Endothelial cell of umbilical vein (primary cell): ENCODE measurements at regions not wholly inside any gene's neighbourhood (a gene's known extent, or its start where the extent isn't known, plus 50 kb on each side); places are given as distances from the start of the nearest gene placed in this dataset.

Source experiments
- BruUV-seq: library from RNA; stranded (reverse); fragments of 400-500 nt; replicated peaks from 2 replicates; lab custom pipeline; 2021; lab: Mats Ljungman, UMichigan
- CTCF ChIA-PET: fragments of 300-600, 350-600 bp; sonication (Branson Sonifier 250); formaldehyde crosslinking; loops from one replicate; lab custom pipeline; 2021; ENCODE audit warnings: antibody characterized with exemption, inconsistent platforms; lab: Charles Lee
- POLR2A ChIA-PET: fragments of 300-600, 350-600 bp; sonication (Branson Sonifier 250); formaldehyde crosslinking; loops from one replicate; lab custom pipeline; 2021; ENCODE audit warnings: antibody characterized with exemption, inconsistent platforms; lab: Charles Lee
- DNase-seq: peaks from one replicate; pipeline ENCODE4 v3.0.0-alpha.2; 2011; ENCODE audit warnings: low read depth, low spot score
- FAIRE-seq: peaks from 2 replicates; lab custom pipeline; 2011; peaks lifted over from hg19 to GRCh38; lab: Jason Lieb, UNC
- H2AFZ ChIP-seq: 2 replicates; pipeline ENCODE4 v1.6.0; 2012; ENCODE audit warnings: low read depth, low read length, control low read depth, inconsistent platforms
- H3K27ac ChIP-seq: 2 replicates; pipeline ENCODE4 v1.5.1; 2011; ENCODE audit warnings: low read depth, mild to moderate bottlenecking, control low read depth, low read length, moderate library complexity; ENCODE audit not compliant: insufficient read depth
- H3K27me3 ChIP-seq, 2 experiments: 2 replicates each; pipeline versions ENCODE4 v1.6.0 to v1.6.1; 2011; ENCODE audit warnings: low read length in 2 of 2, mixed read lengths in 1 of 2; ENCODE audit not compliant: control insufficient read depth in 2 of 2, insufficient read depth in 2 of 2
- H3K36me3 ChIP-seq, 2 experiments: 2 replicates in 1 of 2; 3 replicates in 1 of 2; pipeline ENCODE4 v1.5.1; 2011; ENCODE audit warnings: low read length in 2 of 2, mild to moderate bottlenecking in 1 of 2, moderate library complexity in 1 of 2; ENCODE audit not compliant: control insufficient read depth in 2 of 2, insufficient read depth in 2 of 2; ENCODE audit errors: extremely low read depth in 1 of 2
- H3K4me1 ChIP-seq: 3 replicates; pipeline ENCODE4 v1.5.1; 2011; ENCODE audit warnings: mild to moderate bottlenecking, low read length; ENCODE audit not compliant: control insufficient read depth, insufficient read depth; ENCODE audit errors: extremely low read depth
- H3K4me2 ChIP-seq: 2 replicates; pipeline ENCODE4 v1.6.1; 2011; ENCODE audit warnings: low read length, control low read depth, mixed read lengths; ENCODE audit not compliant: insufficient read depth
- H3K4me3 ChIP-seq, 3 experiments: fragments of 200-600 bp in 1 of 3; sonication (generic), shearing (Covaris generic) in 1 of 3; replicated peaks in 1 of 3; 2 replicates each; pipeline ENCODE4 v1.5.1; 2011 to 2016; ENCODE audit warnings: control low read depth in 3 of 3, low read length in 3 of 3, mild to moderate bottlenecking in 2 of 3, inconsistent platforms in 1 of 3, low read depth in 1 of 3, moderate library complexity in 1 of 3; ENCODE audit not compliant: insufficient read depth in 1 of 3
- H3K79me2 ChIP-seq: 2 replicates; pipeline ENCODE4 v1.6.0; 2012; ENCODE audit warnings: low read length, inconsistent platforms; ENCODE audit not compliant: control insufficient read depth, insufficient read depth
- H3K9ac ChIP-seq: replicated peaks from 2 replicates; pipeline ENCODE3; 2011; ENCODE audit warnings: low read length, control low read depth; ENCODE audit not compliant: insufficient read depth; ENCODE audit errors: extremely low read depth
- H3K9me1 ChIP-seq: replicated peaks from 3 replicates; pipeline ENCODE4 v1.6.0; 2011; ENCODE audit warnings: mild to moderate bottlenecking, low read length; ENCODE audit not compliant: control insufficient read depth, insufficient read depth; ENCODE audit errors: extremely low read depth
- H3K9me3 ChIP-seq: replicated peaks from 2 replicates; pipeline ENCODE4 v1.5.1; 2012; ENCODE audit warnings: low read length, inconsistent platforms; ENCODE audit not compliant: control insufficient read depth, insufficient read depth
- H4K20me1 ChIP-seq: replicated peaks from 2 replicates; pipeline ENCODE3; 2011; ENCODE audit warnings: mild to moderate bottlenecking, low read length; ENCODE audit not compliant: control insufficient read depth, insufficient read depth; ENCODE audit errors: extremely low read depth
- EZH2 ChIP-seq: IDR thresholded peaks from 2 replicates; pipeline ENCODE4 v1.6.1; 2012; ENCODE audit warnings: borderline replicate concordance, low read depth, mild to moderate bottlenecking, moderate library complexity, low read length, inconsistent platforms; ENCODE audit not compliant: severe bottlenecking
- FOS ChIP-seq: IDR thresholded peaks from 2 replicates; pipeline ENCODE4 v1.6.1; 2011; ENCODE audit warnings: mild to moderate bottlenecking, low read length, moderate library complexity, borderline replicate concordance; ENCODE audit not compliant: insufficient read depth
- GATA2 ChIP-seq: IDR thresholded peaks from 2 replicates; pipeline ENCODE4 v1.7.0; 2011; ENCODE audit warnings: low read depth, mild to moderate bottlenecking, moderate library complexity, mixed read lengths, low read length; ENCODE audit not compliant: insufficient read length, insufficient read depth
- JUN ChIP-seq: IDR thresholded peaks from 2 replicates; pipeline ENCODE4 v1.6.1; 2011; ENCODE audit warnings: borderline replicate concordance, low read depth; ENCODE audit not compliant: insufficient read length, insufficient read depth
- MYC ChIP-seq: IDR thresholded peaks from one replicate; pipeline ENCODE4 v1.6.1; 2011; ENCODE audit warnings: mild to moderate bottlenecking, low read depth, low read length
- POLR2A ChIP-seq: IDR thresholded peaks from 2 replicates; pipeline ENCODE4 v1.6.1; 2012; ENCODE audit warnings: low read depth, mild to moderate bottlenecking, control low read depth, low read length
- POLR2AphosphoS5 ChIP-seq: IDR thresholded peaks from 2 replicates; pipeline ENCODE4 v1.6.1; 2012; ENCODE audit warnings: low read depth, mild to moderate bottlenecking, control low read depth, low read length, moderate library complexity; ENCODE audit not compliant: insufficient read depth
- dilution Hi-C: fragments of 300-500 bp; cut with MboI; formaldehyde crosslinking; loops from one replicate; pipeline ENCODE4 v1.15.0; 2019; ENCODE audit warnings: low sequenced_read_pairs; ENCODE audit not compliant: extremely low pct_ligation_motif_present
- intact Hi-C: fragments of 100-400 bp; cut with micrococcal nuclease; formaldehyde crosslinking; loops from one replicate; pipeline ENCODE4 v1.10.0; 2022
- TF ChIP-seq, protein P1 (sequence below), 2 donors: IDR thresholded peaks; 1 replicate in 1 of 2; 2 replicates in 1 of 2; pipeline ENCODE4 v1.5.1; 2011; ENCODE audit warnings: low read length in 2 of 2, mild to moderate bottlenecking in 2 of 2, moderate library complexity in 2 of 2, control low read depth in 1 of 2, inconsistent platforms in 1 of 2, low read depth in 1 of 2; ENCODE audit not compliant: insufficient read depth in 1 of 2; ENCODE audit errors: extremely low read depth in 1 of 2
- TF ChIP-seq, protein P2 (sequence below): IDR thresholded peaks from 2 replicates; pipeline ENCODE4 v1.6.1; 2011; ENCODE audit not compliant: insufficient read depth, insufficient read length

DNA sequence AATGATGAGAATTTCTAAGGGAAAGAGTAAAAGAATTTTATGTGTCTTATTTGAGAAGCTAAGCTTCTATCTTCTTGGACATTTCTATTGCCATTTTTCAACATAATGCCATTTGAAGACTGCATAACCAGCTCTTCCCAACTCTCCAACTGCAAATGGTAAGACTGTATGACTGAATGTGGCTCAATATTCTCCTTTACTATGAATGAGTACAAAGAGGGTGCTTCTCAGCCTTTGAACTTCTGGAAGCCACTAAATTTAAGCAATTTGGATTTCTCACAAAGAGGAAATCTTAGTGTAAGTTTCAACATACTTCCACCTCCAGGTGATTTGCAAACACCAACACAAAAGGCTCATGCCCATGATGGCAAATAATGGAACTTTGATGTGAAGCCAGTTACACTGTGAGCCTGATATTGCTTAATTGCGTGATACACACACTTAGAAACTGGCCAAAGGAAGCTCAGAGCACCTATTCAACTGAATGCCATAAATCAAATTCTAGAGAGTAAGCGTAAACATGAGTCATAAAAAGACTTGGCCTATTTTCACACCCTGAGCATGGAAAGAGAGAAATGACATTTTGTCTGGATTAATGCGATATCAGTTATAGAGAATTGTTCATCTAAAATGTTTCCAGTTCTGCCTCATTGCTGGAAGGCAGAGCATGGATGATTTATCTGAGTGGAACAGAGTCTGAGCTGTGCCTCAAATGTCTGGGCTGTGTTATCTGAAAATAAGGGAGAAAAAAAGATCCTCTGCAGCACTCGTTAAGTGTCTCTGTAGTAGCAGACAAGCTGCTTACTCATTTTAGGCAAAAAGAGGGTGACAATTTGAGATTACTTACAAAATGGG is 145.3 kb downstream of the PLK2 start:
- peaks cover 17% of the 10 kb centered on the region for H3K4me1 ChIP-seq
- ChIA-PET POLR2A (no interaction called here), CTCF (interaction anchor here (1.0 to 1.8 kb wide), 4 partner anchors 11 to 38 kb away, joined by 3 to 5 read pairs (median 4); no protein-coding TSS in a partner anchor)
- no peaks in the 10 kb centered on the region for H3K36me3 ChIP-seq
- dilution Hi-C loops (no loop called here), intact Hi-C loops (loop anchor here (5.0 kb wide), 2 partner anchors 143 to 532 kb away; no protein-coding TSS in a partner anchor)
- TF ChIP-seq, protein P1, sequence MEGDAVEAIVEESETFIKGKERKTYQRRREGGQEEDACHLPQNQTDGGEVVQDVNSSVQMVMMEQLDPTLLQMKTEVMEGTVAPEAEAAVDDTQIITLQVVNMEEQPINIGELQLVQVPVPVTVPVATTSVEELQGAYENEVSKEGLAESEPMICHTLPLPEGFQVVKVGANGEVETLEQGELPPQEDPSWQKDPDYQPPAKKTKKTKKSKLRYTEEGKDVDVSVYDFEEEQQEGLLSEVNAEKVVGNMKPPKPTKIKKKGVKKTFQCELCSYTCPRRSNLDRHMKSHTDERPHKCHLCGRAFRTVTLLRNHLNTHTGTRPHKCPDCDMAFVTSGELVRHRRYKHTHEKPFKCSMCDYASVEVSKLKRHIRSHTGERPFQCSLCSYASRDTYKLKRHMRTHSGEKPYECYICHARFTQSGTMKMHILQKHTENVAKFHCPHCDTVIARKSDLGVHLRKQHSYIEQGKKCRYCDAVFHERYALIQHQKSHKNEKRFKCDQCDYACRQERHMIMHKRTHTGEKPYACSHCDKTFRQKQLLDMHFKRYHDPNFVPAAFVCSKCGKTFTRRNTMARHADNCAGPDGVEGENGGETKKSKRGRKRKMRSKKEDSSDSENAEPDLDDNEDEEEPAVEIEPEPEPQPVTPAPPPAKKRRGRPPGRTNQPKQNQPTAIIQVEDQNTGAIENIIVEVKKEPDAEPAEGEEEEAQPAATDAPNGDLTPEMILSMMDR (IDR thresholded peaks at IDR 0.05; ENCODE audit: extremely low read depth in 1 of 2, insufficient read depth in 1 of 2, low read depth in 1 of 2, low read length in 2 of 2), result no peak
- peak; percentile 50 for TF ChIP-seq JUN
- H3K9me1 ChIP-seq, result no peaks in the 10 kb centered on the region
- H3K27me3 ChIP-seq, result no peaks in the 10 kb centered on the region
- H3K27ac ChIP-seq, result no peak overlapping the region
- FAIRE-seq, result no peak
- no peaks in the 10 kb centered on the region for H3K79me2 ChIP-seq
- H3K4me3 ChIP-seq, result no peak overlapping the region
- peak; percentile 83 for DNase-seq
- no peak overlapping the region for H3K9ac ChIP-seq
- no peak overlapping the region for H3K4me2 ChIP-seq
- BruUV-seq, result no TSS peak
- H2AFZ ChIP-seq, result no peak overlapping the region
- H4K20me1 ChIP-seq, result no peaks in the 10 kb centered on the region
- H3K9me3 ChIP-seq, result no peaks in the 10 kb centered on the region

DNA sequence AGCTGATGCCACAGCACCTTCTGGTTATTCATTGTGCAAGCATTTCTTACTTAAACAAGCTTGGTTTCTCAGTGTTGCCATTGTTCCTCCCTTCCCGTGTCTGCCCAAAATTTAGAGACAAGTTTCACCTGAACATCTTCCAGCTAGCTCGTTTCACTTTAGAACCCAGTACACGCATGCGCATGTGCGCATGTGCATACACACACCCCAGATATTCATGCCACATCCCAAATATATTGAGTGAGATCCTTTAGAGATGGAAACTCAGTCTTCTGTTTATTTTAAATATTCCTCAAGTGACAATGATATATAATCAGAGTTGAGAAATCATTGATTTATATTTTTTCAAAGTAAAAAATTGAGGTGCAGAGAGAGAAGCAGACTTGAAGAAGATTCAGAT is 147.6 kb downstream of the PLK2 start:
- no peak overlapping the region for H3K4me3 ChIP-seq
- BruUV-seq, result no TSS peak
- no peak overlapping the region for H3K4me2 ChIP-seq
- no peak for TF ChIP-seq JUN
- no peak for TF ChIP-seq POLR2AphosphoS5
- TF ChIP-seq MYC, result no peak
- no peak for TF ChIP-seq EZH2
- TF ChIP-seq POLR2A, result no peak
- no peak for TF ChIP-seq GATA2
- TF ChIP-seq, protein P2, sequence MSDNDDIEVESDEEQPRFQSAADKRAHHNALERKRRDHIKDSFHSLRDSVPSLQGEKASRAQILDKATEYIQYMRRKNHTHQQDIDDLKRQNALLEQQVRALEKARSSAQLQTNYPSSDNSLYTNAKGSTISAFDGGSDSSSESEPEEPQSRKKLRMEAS, result no peak
- TF ChIP-seq, protein P1 (IDR thresholded peaks at IDR 0.05; ENCODE audit: extremely low read depth in 1 of 2, insufficient read depth in 1 of 2, low read depth in 1 of 2, low read length in 2 of 2), result no peak
- no peak for TF ChIP-seq FOS
- H3K36me3 ChIP-seq, result no peaks in the 10 kb centered on the region
- POLR2A ChIA-PET, result no interaction called here
- H3K27ac ChIP-seq, result no peak overlapping the region
- dilution Hi-C loops (no loop called here), intact Hi-C loops (no loop called here)
- FAIRE-seq (no peak), DNase-seq (no peak)
- H2AFZ ChIP-seq, result no peak overlapping the region
- no peaks in the 10 kb centered on the region for H4K20me1 ChIP-seq
- CTCF ChIA-PET, result no interaction called here
- H3K9me1 ChIP-seq, result no peaks in the 10 kb centered on the region
- no peak overlapping the region for H3K9ac ChIP-seq
- H3K79me2 ChIP-seq, result no peaks in the 10 kb centered on the region
- H3K9me3 ChIP-seq, result no peaks in the 10 kb centered on the region
- H3K27me3 ChIP-seq, result no peaks in the 10 kb centered on the region
- H3K4me1 ChIP-seq, result peaks cover 2% of the 10 kb centered on the region
